Activated CD8-positive, alpha-beta T cell treated with anti-CD3 and anti-CD28 coated beads, Interleukin-2, amount 10 ng/mL, durations not matched to agents 7 days and 5 days (primary cell): ENCODE measurements at regions not wholly inside any gene's neighbourhood (a gene's known extent, or its start where the extent isn't known, plus 50 kb on each side); places are given as distances from the start of the nearest gene placed in this dataset.
A peak's percentile ranks its signal among the peaks of the same experiment; 100 is the strongest.
"Not testable (repeated sequence)": the region's sequence is repeated elsewhere in the genome, so short reads cannot be mapped to it uniquely, and the experiment has no call there.

Source experiments
- ATAC-seq: fragments of 150-1000 bp; cut with Tn5 transposase; one replicate; pipeline ENCODE4 v1.10.0; 2021; ENCODE audit warnings: moderate library complexity
- CTCF ChIA-PET: fragments of 350-600 bp; sonication (Branson Sonifier 250); formaldehyde crosslinking; loops from one replicate; lab custom pipeline; 2021; ENCODE audit warnings: antibody characterized with exemption; lab: Charles Lee
- POLR2A ChIA-PET: fragments of 350-600 bp; sonication (Branson Sonifier 250); formaldehyde crosslinking; loops from one replicate; lab custom pipeline; 2021; ENCODE audit warnings: antibody characterized with exemption; lab: Charles Lee
- DNase-seq: peaks from one replicate; pipeline ENCODE4 v3.0.0-alpha.2; 2020
- H3K27ac Mint-ChIP-seq: one replicate; pipeline ENCODE4 v1.8.0; 2021; ENCODE audit warnings: mild to moderate bottlenecking, mixed read lengths
- H3K27me3 Mint-ChIP-seq: one replicate; pipeline ENCODE4 v1.8.0; 2021; ENCODE audit warnings: low read depth, mixed read lengths
- H3K36me3 Mint-ChIP-seq: one replicate; pipeline ENCODE4 v1.8.0; 2021; ENCODE audit warnings: low read depth, mixed read lengths
- H3K4me1 Mint-ChIP-seq: one replicate; pipeline ENCODE4 v1.8.0; 2021; ENCODE audit warnings: low read depth, mixed read lengths
- H3K4me3 Mint-ChIP-seq: one replicate; pipeline ENCODE4 v1.8.0; 2021; ENCODE audit warnings: mild to moderate bottlenecking, mixed read lengths
- H3K9me3 Mint-ChIP-seq: one replicate; pipeline ENCODE4 v1.8.0; 2022; ENCODE audit warnings: mixed read lengths; ENCODE audit not compliant: insufficient read depth

GRCh38 chr13:22915442-22916082, 265.2 kb upstream of the SGCG start:
- no peaks in the 10 kb centered on the region for H3K36me3 Mint-ChIP-seq
- no peaks in the 10 kb centered on the region for H3K9me3 Mint-ChIP-seq
- H3K4me1 Mint-ChIP-seq, result peaks cover 5% of the 10 kb centered on the region
- peak; percentile 39 for ATAC-seq
- H3K4me3 Mint-ChIP-seq, result no peak overlapping the region
- DNase-seq, result no peak
- ChIA-PET POLR2A (no interaction called here), CTCF (no interaction called here)
- peaks cover 24% of the 10 kb centered on the region for H3K27me3 Mint-ChIP-seq
- H3K27ac Mint-ChIP-seq, result no peak overlapping the region

GRCh38 chr13:22916276-22916675, 264.5 kb upstream of the SGCG start:
- H3K27me3 Mint-ChIP-seq, result peaks cover 24% of the 10 kb centered on the region
- ATAC-seq, H3K4me1 Mint-ChIP-seq, H3K9me3 Mint-ChIP-seq, DNase-seq, CTCF ChIA-PET, H3K36me3 Mint-ChIP-seq, POLR2A ChIA-PET, H3K27ac Mint-ChIP-seq, H3K4me3 Mint-ChIP-seq: not testable (repeated sequence)

GRCh38 chr13:22925881-22926747, 254.7 kb upstream of the SGCG start:
- Mint-ChIP-seq H3K4me3 (no peak overlapping the region), H3K4me1 (no peaks in the 10 kb centered on the region), H3K36me3 (no peaks in the 10 kb centered on the region), H3K27ac (no peak overlapping the region), H3K27me3 (peaks cover 20% of the 10 kb centered on the region), H3K9me3 (no peaks in the 10 kb centered on the region)
- ATAC-seq, result no peak
- DNase-seq, result no peak
- POLR2A ChIA-PET, result no interaction called here
- CTCF ChIA-PET, result no interaction called here

GRCh38 chr13:22926748-22927400, 253.9 kb upstream of the SGCG start:
- Mint-ChIP-seq H3K9me3 (no peaks in the 10 kb centered on the region), H3K27ac (no peak overlapping the region), H3K4me1 (no peaks in the 10 kb centered on the region), H3K36me3 (no peaks in the 10 kb centered on the region), H3K27me3 (peaks cover 20% of the 10 kb centered on the region), H3K4me3 (no peak overlapping the region)
- ChIA-PET POLR2A (no interaction called here), CTCF (no interaction called here)
- no peak for DNase-seq
- no peak for ATAC-seq

GRCh38 chr13:22927845-22928244, 252.9 kb upstream of the SGCG start:
- CTCF ChIA-PET, H3K4me3 Mint-ChIP-seq, POLR2A ChIA-PET, H3K36me3 Mint-ChIP-seq, H3K27ac Mint-ChIP-seq, DNase-seq, H3K9me3 Mint-ChIP-seq, H3K4me1 Mint-ChIP-seq, ATAC-seq: not testable (repeated sequence)
- H3K27me3 Mint-ChIP-seq, result peaks cover 20% of the 10 kb centered on the region

- no peaks in the 10 kb centered on the region for H3K4me1 Mint-ChIP-seq
- no peak overlapping the region for H3K4me3 Mint-ChIP-seq
- no peaks in the 10 kb centered on the region for H3K9me3 Mint-ChIP-seq
- peaks cover 20% of the 10 kb centered on the region for H3K27me3 Mint-ChIP-seq
- H3K36me3 Mint-ChIP-seq, result no peaks in the 10 kb centered on the region
- H3K27ac Mint-ChIP-seq, result no peak overlapping the region
- ATAC-seq (no peak), DNase-seq (no peak)
- ChIA-PET POLR2A (no interaction called here), CTCF (no interaction called here)
Measured at GRCh38 chr13:22929381-22930126, 251.2 kb upstream of the SGCG start.

- Mint-ChIP-seq H3K27me3 (peaks cover 9% of the 10 kb centered on the region), H3K36me3 (no peaks in the 10 kb centered on the region), H3K9me3 (no peaks in the 10 kb centered on the region), H3K27ac (no peak overlapping the region), H3K4me1 (no peaks in the 10 kb centered on the region), H3K4me3 (no peak overlapping the region)
- DNase-seq (no peak), ATAC-seq (no peak)
- ChIA-PET POLR2A (no interaction called here), CTCF (no interaction called here)
Measured at GRCh38 chr13:22931576-22931975, 249.2 kb upstream of the SGCG start.

- ATAC-seq, POLR2A ChIA-PET, H3K27me3 Mint-ChIP-seq, H3K9me3 Mint-ChIP-seq, H3K27ac Mint-ChIP-seq, DNase-seq, H3K36me3 Mint-ChIP-seq, CTCF ChIA-PET, H3K4me3 Mint-ChIP-seq, H3K4me1 Mint-ChIP-seq: not testable (repeated sequence)
Measured at GRCh38 chr13:22932632-22933412, 248.0 kb upstream of the SGCG start.

- Mint-ChIP-seq H3K27ac (no peak overlapping the region), H3K4me1 (no peaks in the 10 kb centered on the region), H3K4me3 (no peak overlapping the region), H3K27me3 (no peaks in the 10 kb centered on the region), H3K9me3 (no peaks in the 10 kb centered on the region), H3K36me3 (no peaks in the 10 kb centered on the region)
- POLR2A ChIA-PET, result no interaction called here
- CTCF ChIA-PET, result no interaction called here
- ATAC-seq (no peak), DNase-seq (no peak)
Measured at GRCh38 chr13:22933571-22934181, 247.1 kb upstream of the SGCG start.

GRCh38 chr13:22934744-22935523, 245.8 kb upstream of the SGCG start:
- H3K36me3 Mint-ChIP-seq, result no peaks in the 10 kb centered on the region
- DNase-seq (no peak), ATAC-seq (no peak)
- no peaks in the 10 kb centered on the region for H3K4me1 Mint-ChIP-seq
- no peaks in the 10 kb centered on the region for H3K9me3 Mint-ChIP-seq
- no peaks in the 10 kb centered on the region for H3K27me3 Mint-ChIP-seq
- ChIA-PET CTCF (no interaction called here), POLR2A (no interaction called here)
- no peak overlapping the region for H3K4me3 Mint-ChIP-seq
- no peak overlapping the region for H3K27ac Mint-ChIP-seq
